GM18502 (cell line): ENCODE measurements at regions not wholly inside any gene's neighbourhood (a gene's known extent, or its start where the extent isn't known, plus 50 kb on each side); places are given as distances from the start of the nearest gene placed in this dataset.
"Not testable (repeated sequence)": the region's sequence is repeated elsewhere in the genome, so short reads cannot be mapped to it uniquely, and the experiment has no call there.

ENCODE experiments used
- ATAC-seq: cut with Tn5 transposase; IDR thresholded peaks from one replicate; pipeline ENCODE4 v1.9.1; 2021; ENCODE audit warnings: mild to moderate bottlenecking; ENCODE audit not compliant: unreplicated experiment, poor library complexity

DNA sequence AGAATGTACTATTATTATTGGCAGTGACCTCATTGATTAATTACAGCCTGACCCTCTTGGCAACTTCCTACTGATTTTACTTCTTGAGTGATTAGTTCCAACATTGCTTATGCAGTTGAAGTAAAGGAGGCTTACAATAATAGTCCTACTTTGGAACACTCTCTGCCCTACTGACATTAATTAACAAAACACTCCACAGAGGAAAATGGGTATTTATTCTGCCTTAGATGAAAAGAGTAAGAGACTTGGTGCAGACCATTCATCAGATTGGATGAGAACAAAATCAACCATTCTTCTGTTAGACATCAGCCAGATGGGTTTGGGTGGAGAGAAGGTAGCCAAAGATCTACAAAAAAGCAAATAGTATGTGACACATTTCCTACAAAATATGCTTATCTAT, 363.8 kb downstream of the FAT3 start:
- ATAC-seq, result no peak

GRCh38 chr11:92589512-92589911, 364.9 kb downstream of the FAT3 start:
- no peak for ATAC-seq

GRCh38 chr11:92591521-92591920, 366.9 kb downstream of the FAT3 start:
- no peak for ATAC-seq

DNA sequence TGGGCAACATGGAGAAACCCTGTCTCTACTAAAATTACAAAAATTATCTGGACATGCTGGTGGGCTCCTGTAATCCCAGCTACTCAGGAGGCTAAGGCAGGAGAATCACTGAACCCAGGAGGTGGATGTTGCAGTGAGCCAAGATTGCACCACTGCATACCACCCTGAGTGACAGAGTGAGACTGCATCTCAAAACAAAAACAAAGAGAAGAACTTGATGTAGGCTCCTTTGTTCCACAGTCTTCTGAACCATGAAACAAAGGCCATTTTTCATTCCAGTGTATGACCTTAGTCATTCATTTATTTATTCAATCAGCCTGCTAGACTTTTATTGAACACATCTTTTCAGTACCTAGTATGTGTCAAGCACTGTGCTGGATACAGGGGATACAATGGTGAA, 369.6 kb downstream of the FAT3 start:
- no peak for ATAC-seq

GRCh38 chr11:92595052-92595451, 370.4 kb downstream of the FAT3 start:
- no peak for ATAC-seq

- ATAC-seq, result no peak
Measured at GRCh38 chr11:92596596-92597317, 372.1 kb downstream of the FAT3 start.

DNA sequence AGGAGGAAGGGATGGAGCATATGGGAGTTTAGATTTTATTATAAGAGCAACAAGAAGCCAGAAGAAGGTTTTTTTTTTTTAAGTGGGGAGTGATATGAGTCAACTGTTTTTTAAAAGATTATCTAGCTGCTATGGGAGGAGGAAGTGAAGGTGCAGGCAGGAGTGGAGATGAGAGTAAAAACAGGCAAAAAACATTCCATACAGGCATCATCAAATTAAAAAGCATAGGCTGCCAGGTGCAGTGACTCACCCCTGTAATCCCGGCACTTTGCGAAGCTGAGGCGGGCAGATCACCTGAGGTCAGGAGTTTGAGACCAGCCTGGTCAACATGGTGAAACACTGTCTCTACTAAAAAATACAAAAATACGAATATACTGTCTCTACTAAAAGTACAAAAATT, 368.4 kb upstream of the MTNR1B start:
- ATAC-seq, result no peak

GRCh38 chr11:92605667-92606066, 363.8 kb upstream of the MTNR1B start:
- ATAC-seq, result no peak

DNA sequence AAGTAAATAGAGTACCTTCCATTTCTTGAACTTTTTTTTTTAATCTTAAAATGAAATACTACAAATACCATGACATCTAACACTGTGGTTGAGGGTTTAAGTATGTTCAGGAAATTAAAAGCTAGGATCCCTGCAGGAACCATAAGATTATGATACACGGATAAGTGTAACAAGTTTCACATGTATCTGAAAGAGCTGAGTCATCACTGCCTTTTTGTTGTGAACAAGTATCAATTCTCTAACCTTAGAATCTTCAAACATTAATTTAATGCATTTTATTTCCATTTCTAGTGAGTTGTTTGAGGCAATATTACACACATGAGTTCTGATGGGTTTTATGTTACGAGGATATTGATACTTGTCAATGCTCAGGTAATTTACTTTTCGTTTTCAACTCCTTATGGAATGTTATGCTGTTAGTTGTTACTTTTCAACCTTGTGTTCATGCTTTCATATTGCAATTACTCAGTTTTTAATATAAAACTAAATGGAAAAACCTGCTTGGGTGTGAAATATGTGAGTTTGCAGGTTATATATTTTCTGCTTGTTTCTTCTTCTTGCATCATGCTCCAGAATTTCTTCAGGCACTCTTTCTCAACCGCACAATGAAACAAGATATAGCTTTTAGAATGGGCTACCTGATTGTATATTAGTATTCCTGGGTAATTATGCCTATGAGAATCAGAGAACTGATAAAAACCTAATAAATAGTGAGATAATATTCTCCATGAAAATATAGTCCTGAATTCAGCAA, 361.3 kb upstream of the MTNR1B start:
- ATAC-seq, result no peak

DNA sequence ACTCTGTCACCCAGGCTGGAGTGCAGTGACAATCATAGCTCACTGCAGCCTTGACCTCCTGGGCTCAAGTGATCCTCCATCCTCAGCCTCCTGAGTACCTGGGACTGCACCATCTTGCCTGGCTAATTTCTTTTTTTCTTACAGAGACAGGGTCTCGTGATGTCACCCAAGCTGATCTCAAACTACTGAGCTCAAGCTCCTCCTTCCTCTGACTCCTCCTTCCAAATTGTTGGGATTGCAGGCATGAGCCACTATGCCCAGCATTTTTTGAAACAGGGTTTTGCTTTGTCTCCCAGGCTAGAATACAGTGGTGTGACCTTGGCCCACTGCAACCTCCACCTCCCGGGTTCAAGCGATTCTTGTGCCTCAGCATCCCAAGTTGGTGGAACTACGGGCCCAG, 358.3 kb upstream of the MTNR1B start:
- ATAC-seq, result no peak

DNA sequence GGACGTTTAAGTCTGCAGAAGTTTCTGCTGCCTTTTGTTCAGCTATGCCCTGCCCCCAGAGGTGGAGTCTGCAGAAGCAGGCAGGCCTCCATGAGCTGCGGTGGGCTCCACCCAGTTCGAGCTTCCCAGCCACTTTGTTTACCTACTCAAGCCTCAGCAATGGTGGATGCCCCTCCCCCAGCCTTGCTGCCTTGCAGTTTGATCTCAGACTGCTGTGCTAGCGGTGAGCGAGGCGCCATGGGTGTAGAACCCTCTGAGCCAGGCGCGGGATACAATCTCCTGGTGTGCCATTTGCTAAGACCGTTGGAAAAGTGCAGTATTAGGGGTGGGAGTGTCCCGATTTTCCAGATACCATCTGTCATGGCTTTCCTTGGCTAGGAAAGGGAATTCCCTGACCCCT, 351.4 kb upstream of the MTNR1B start:
- ATAC-seq, result not testable (repeated sequence)

- ATAC-seq, result no peak
Measured at GRCh38 chr11:92623055-92623454, 346.4 kb upstream of the MTNR1B start.

DNA sequence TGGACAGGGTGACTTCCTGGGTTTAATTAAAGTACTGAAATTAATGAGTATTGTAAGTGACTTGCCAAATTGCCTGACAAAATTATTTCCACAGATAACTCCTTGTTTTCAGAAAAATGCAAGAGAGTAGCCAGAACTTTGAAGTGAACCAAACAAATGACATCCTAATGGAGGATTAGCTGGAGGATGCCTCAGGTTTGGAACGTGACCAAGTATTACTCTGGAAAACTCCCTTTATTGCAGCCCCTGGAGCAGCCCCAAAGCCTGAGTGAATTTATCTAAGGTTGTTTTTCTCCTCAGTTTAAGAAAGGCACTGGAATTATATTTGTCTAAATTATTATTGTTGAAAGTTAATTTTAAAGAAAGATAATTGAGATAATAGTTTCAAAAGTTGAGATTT, 343.6 kb upstream of the MTNR1B start:
- ATAC-seq, result no peak

DNA sequence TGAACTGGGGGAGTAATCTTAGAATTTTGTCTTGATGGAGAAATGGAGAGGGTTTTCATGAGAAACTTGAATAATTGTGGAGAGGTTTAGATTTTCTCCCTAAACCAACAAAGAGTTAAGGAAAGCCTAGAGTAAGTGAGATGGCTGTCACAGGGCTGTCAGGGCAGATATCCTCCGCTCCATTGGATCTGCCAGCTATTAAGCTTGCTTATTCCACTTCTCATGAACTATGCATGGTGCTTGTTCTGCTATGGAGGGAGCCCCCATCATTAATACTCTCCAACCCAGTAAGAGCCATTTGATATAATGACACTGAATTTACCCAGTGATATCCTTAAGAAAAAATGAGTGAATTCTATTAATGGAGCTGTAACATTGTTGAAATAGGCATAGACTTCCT, 342.8 kb upstream of the MTNR1B start:
- ATAC-seq, result no peak

DNA sequence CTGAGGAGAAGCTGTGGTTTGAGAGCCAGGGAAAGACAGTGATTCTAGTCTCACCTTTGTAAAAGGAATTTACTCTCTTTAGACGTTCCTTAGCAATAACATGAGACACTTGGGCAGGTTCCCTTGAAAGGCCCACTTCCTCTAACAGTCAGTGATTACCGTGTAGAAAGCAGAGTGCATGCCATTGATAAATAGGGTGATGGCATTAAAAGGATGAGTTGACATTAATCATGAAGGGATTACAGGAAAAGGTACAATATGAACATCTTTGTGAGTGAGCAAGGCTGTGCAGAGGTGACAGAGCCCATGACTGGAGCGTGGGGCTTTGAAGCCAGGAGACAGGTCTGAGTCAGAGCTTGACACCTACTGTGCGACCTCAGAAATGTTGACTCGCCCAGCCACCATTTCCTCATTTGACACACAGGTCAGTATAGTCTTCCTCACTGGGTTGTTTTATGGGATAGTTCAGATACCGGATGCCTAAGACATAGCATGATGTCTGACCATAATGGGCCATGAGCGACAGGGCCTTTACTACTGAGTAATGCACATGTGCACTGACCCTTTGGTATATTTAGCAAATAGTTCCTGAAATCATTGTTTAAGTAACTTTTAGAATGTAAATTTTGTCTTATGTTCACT, 341.7 kb upstream of the MTNR1B start:
- ATAC-seq, result no peak

- ATAC-seq, result no peak
Measured at GRCh38 chr11:92628401-92629292, 340.8 kb upstream of the MTNR1B start.

GRCh38 chr11:92632495-92632894, 337.0 kb upstream of the MTNR1B start:
- no peak for ATAC-seq

DNA sequence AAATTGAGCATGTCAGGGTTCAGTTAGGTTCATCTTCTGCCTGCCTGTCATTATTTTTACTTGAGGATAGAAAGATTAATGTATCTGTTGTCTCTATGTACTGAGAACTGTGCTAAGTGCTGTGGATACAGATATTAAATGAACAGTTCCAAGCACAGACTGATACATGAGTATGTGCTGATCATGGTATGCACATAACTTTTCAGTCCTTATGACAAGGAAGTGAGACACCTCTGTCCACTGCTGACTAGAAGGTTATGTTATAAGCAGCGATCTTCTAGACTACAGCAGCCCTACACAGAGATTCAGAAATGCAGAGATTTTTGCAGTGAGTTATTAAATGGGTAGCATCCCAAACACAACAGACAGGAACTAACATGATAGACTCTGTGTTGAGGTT, 335.6 kb upstream of the MTNR1B start:
- no peak for ATAC-seq

GRCh38 chr11:92636543-92637188, 332.8 kb upstream of the MTNR1B start:
- ATAC-seq, result no peak

DNA sequence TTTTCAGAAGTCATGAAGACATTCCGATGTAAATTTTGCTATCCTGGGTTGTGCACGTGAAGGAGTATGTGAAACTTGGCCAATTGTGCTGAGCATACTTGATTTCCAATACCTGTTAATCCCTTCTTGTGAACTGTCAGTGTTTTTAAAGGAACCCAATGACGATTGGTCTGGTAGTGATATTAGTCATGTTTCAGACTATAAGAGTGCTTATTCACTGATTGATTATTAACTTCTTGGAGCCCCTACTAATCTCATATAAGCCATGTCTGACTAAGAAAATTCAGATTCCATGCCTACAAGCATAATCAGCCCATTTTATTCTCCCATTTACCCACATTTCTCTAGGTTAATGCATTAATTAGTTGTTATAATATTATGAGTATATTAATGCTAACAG, 330.8 kb upstream of the MTNR1B start:
- ATAC-seq, result no peak
